Prostate gland (tissue), 2 donors: ENCODE measurements at regions not wholly inside any gene's neighbourhood (a gene's known extent, or its start where the extent isn't known, plus 50 kb on each side); places are given as distances from the start of the nearest gene placed in this dataset.

ENCODE experiments used
- DNase-seq: peaks from one replicate; pipeline ENCODE4 v3.0.0-alpha.2; 2019; ENCODE audit warnings: low spot score
- H3K27ac ChIP-seq, 2 donors: fragments of 200-600 bp; sonication (generic); 2 replicates each; pipeline ENCODE4 v1.5.1; 2017 to 2019
- H3K27me3 ChIP-seq: fragments of 200-600 bp; sonication (generic); replicated peaks from 2 replicates; pipeline ENCODE4 v1.5.1; 2019; ENCODE audit not compliant: insufficient read depth
- H3K36me3 ChIP-seq, 2 donors: fragments of 200-600 bp; sonication (generic); 1 replicate in 1 of 2; 2 replicates in 1 of 2; pipeline versions ENCODE4 v1.5.1 to v1.8.1; 2017 to 2019
- H3K4me1 ChIP-seq: fragments of 200-600 bp; sonication (generic); replicated peaks from 2 replicates; pipeline ENCODE4 v1.5.1; 2019
- H3K4me3 ChIP-seq, 2 donors: fragments of 200-600 bp; sonication (generic); 2 replicates each; pipeline ENCODE4 v1.5.1; 2017 to 2019
- H3K9me3 ChIP-seq: fragments of 200-600 bp; sonication (generic); 2 replicates; pipeline ENCODE4 v1.5.1; 2017
- POLR2A ChIP-seq: fragments of 450-650 bp; IDR thresholded peaks from one replicate; pipeline ENCODE4 v1.6.1; 2016; ENCODE audit warnings: antibody characterized with exemption, mild to moderate bottlenecking
- POLR2AphosphoS5 ChIP-seq: sonication (generic); formaldehyde crosslinking; IDR thresholded peaks from one replicate; pipeline ENCODE4 v1.6.1; 2017; ENCODE audit warnings: antibody characterized with exemption
- WGBS: methylation state at CpG from one replicate; pipeline ENCODE4 v1.1.5; 2018; 5-methylcytosine and 5-hydroxymethylcytosine counted together
- intact Hi-C: fragments of 100-400 bp; cut with DNase I; formaldehyde crosslinking; loops from one replicate; pipeline ENCODE4 v1.14.2; 2022
- TF ChIP-seq, protein P1 (sequence below), 4 experiments: fragments of 200-600 bp in 2 of 4; fragments of 450-650 bp in 2 of 4; sonication (generic) in 2 of 4; IDR thresholded peaks; 1 replicate in 3 of 4; 2 replicates in 1 of 4; pipeline ENCODE4 v1.5.1; 2016 to 2019; ENCODE audit warnings: antibody characterized with exemption in 4 of 4, mild to moderate bottlenecking in 2 of 4, moderate library complexity in 2 of 4

DNA sequence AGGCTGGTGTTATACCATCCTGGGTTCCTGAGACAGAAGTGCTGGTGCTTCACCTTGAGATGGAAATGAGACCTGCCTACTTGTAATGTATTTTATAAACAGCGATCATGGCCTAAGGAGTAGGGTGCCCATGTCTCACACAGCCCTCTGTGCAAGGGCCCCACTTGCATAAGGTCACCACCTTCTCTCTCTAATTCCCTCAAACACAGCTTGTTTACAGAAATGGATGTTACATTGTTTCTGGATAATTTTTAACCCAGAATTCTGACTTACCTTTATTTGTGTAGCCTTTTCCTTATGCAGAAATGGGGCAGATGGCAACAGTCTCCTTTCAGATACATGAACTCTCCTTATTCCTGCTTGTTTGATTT, 95.1 kb upstream of the UMPS start:
- Histone ChIP-seq H3K36me3 (no peaks in the 10 kb centered on the region), H3K4me1 (no peaks in the 10 kb centered on the region), H3K27me3 (no peaks in the 10 kb centered on the region), H3K4me3 (no peak overlapping the region), H3K9me3 (no peaks in the 10 kb centered on the region), H3K27ac (no peak overlapping the region)
- no peak for TF ChIP-seq POLR2AphosphoS5
- no peak for TF ChIP-seq POLR2A
- TF ChIP-seq, protein P1, sequence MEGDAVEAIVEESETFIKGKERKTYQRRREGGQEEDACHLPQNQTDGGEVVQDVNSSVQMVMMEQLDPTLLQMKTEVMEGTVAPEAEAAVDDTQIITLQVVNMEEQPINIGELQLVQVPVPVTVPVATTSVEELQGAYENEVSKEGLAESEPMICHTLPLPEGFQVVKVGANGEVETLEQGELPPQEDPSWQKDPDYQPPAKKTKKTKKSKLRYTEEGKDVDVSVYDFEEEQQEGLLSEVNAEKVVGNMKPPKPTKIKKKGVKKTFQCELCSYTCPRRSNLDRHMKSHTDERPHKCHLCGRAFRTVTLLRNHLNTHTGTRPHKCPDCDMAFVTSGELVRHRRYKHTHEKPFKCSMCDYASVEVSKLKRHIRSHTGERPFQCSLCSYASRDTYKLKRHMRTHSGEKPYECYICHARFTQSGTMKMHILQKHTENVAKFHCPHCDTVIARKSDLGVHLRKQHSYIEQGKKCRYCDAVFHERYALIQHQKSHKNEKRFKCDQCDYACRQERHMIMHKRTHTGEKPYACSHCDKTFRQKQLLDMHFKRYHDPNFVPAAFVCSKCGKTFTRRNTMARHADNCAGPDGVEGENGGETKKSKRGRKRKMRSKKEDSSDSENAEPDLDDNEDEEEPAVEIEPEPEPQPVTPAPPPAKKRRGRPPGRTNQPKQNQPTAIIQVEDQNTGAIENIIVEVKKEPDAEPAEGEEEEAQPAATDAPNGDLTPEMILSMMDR (IDR thresholded peaks at IDR 0.05), result no peak
- DNase-seq, result no peak
- intact Hi-C loops, result no loop called here
- WGBS, result 95% methylated on average over 1 of the region's 1 CpG

DNA sequence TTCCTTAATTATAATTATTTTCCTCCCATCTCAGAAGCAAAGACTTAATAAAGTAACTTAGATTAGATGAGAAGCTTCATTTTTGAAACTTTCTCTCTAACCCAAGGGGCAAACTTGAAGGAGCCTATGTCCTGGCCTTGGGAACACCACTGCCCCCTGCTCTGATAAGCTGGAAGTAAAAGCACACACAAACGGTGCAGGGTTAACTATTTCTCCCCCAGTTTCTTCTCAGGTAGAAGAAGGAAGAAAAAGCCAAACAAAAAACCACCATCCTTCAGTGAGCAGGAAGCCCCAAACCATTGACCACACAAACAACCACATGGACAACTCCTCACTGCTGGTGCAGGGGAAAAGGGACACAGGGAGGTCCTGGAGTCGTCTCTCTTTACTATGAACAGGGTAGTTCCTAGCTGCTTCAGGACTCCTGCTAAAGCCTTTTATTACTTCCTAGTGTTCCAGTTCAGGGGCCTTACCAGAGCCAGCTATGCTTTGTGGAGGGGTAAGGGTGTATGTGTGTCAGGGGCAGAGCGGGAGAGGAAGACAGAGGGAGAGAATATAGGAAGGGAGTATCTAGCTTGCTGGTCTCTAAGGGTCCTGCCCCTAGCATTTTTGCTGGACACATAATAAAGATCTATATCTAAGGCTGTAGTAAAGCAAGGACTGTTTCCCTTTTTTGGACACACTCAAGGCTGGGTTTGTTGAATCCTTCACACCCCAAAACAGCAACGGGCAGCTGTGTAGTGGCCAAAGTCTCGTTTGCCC, 94.0 kb upstream of the UMPS start:
- Histone ChIP-seq H3K36me3 (no peaks in the 10 kb centered on the region), H3K27me3 (no peaks in the 10 kb centered on the region), H3K4me3 (no peak overlapping the region), H3K9me3 (no peaks in the 10 kb centered on the region), H3K4me1 (no peaks in the 10 kb centered on the region), H3K27ac (no peak overlapping the region)
- WGBS, result 30% methylated on average over 5 of the region's 5 CpGs
- TF ChIP-seq, protein P1 (IDR thresholded peaks at IDR 0.05), result no peak
- TF ChIP-seq POLR2A, result no peak
- DNase-seq, result no peak
- intact Hi-C loops, result no loop called here

DNA sequence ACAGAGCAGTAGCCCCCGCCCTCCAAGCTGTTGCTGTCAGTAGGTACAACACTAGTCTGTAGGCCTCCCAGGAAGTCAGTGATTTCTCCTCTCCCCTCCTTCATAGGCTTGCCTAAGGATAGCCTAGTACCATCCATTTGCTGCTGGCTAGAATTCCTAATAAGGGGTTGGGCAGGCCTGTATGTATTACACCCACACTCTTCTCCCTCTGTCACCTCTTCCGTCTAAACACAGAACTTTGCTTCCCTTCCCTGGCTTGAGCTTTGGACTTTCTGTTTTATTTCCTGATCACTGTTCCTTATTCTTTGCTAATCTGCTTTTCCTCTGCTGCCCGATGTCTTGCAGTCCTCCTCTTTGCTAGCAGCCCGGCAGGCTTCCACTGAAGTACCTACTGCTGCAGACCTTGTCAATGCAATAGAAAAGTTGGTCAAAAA, 93.4 kb upstream of the UMPS start:
- Histone ChIP-seq H3K4me3 (no peak overlapping the region), H3K4me1 (no peaks in the 10 kb centered on the region), H3K27me3 (no peaks in the 10 kb centered on the region), H3K9me3 (no peaks in the 10 kb centered on the region), H3K27ac (no peak overlapping the region), H3K36me3 (no peaks in the 10 kb centered on the region)
- no peak for DNase-seq
- intact Hi-C loops, result no loop called here
- TF ChIP-seq, protein P1 (IDR thresholded peaks at IDR 0.05), result no peak
- no peak for TF ChIP-seq POLR2AphosphoS5
- TF ChIP-seq POLR2A, result no peak
- WGBS, result 71% methylated on average over 4 of the region's 4 CpGs

DNA sequence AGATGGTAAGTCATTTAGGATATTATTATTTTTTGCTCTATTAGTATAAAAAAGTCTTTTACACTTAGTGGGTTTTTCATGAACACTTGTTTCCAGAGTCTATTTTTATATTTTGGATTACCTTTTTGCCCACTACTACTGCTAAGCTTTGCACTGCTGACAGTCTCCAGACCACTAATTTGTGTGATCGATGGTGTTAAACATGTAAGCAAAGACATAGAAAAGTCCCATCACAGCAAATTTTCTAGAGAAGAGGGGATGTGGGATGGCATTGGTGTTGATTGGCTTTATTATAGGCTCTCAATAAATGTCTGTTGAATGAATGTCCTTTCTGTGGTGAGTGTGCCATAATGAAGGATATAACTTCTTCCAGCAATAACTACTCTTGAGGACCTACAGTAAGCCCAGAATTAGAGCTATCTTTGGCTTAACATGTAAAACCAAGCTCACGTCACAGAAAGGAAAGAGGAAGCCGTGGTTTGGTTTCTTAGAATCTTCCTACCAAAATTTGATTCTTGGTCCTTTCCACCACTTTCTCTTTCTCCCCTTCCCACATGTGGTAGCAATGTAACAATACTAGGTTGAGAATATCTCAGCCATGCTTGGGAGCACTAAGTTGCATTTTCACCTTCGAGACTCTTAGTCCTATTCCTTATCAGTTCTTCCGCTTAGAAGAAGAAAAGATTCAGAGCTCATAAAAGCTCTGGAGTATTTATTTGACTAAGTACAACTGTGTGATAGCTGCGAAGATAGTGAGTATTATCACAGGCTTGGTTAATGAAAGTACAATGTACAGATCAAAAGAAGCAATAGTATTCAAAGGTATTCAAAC, 90.6 kb upstream of the UMPS start:
- no peak for TF ChIP-seq POLR2A
- TF ChIP-seq, protein P1 (IDR thresholded peaks at IDR 0.05), result no peak
- TF ChIP-seq POLR2AphosphoS5, result no peak
- WGBS, result 66% methylated on average over 6 of the region's 6 CpGs
- no peaks in the 10 kb centered on the region for H3K4me1 ChIP-seq
- no peaks in the 10 kb centered on the region for H3K9me3 ChIP-seq
- no peak overlapping the region for H3K27ac ChIP-seq
- no peaks in the 10 kb centered on the region for H3K36me3 ChIP-seq
- H3K27me3 ChIP-seq, result no peaks in the 10 kb centered on the region
- no peak overlapping the region for H3K4me3 ChIP-seq
- intact Hi-C loops, result no loop called here
- DNase-seq, result no peak
